GM21381 (cell line): ENCODE measurements at regions not wholly inside any gene's neighbourhood (a gene's known extent, or its start where the extent isn't known, plus 50 kb on each side); places are given as distances from the start of the nearest gene placed in this dataset.
A peak's percentile ranks its signal among the peaks of the same experiment; 100 is the strongest.
"Not testable (repeated sequence)": the region's sequence is repeated elsewhere in the genome, so short reads cannot be mapped to it uniquely, and the experiment has no call there.

Experiments used
- ATAC-seq: cut with Tn5 transposase; IDR thresholded peaks from one replicate; pipeline ENCODE4 v1.9.1; 2021; ENCODE audit warnings: mild to moderate bottlenecking, moderate library complexity; ENCODE audit not compliant: unreplicated experiment

DNA sequence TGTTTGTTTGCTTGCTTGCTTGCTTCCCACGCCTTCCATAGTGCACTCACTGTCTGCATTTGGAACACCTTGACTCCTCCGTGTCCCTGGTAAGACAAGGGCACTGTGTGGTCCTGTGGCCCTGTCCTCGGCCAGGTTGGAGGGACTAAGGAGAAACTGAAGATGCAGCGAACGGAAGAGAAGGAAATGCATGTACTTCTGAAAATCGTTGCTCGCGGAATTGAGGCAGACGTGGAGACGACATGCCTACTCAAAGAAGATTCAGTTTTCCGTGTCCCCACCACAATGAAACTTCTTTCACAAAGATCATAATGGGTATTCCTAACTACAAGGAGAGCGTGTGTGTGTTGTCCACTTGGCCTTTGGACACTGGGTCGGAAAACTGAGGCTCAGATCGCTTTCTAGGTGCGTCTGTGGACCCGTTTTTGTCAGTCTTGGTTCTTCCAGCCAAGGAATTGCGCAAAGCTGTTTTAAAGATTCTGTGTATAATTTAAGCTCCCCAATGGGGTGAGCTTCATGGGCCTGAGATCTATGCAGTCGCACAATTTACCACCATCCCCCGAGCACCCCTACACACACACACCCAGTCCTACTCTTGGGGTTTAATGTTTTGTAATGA is 120.4 kb upstream of the ZNF184 start:
- ATAC-seq, result peak; percentile 12

- ATAC-seq, result peak; percentile 85
Observed at GRCh38 chr6:27592481-27593199, 119.7 kb upstream of the ZNF184 start.

DNA sequence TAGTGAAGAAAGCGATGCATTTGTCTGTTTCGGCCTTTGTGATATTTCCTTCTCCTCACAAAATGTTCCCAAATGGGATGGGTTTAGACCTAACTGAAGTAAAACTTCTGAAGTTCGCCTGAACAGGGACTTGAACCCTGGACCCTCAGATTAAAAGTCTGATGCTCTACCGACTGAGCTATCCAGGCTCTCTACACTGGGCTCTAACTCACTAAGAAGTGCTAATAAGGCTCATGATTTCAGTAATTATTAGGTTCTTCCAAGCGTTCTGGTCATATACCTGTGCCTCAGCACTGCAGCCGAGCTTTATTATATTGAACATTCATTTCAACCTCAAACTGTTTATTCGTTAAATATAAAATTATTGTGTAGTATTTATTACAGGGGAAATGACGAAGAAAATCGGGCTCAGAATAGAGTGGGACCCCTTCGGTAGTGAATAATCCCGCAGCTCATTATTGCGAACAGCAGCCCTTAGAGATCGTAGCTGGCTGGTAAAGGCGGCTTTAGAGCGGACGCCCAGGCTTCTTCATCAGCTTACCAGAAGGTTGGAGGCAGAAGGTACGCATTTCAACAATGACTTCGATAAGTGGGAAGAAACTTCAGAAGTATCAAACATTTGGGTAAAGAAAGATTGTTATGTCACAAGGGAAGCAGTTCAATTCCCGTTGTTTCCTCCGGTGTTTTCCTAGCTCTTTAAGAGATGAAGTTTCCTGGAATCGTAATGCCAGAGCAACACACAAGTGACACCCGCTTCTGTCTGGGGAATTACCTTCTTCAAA is 119.0 kb upstream of the ZNF184 start:
- no peak for ATAC-seq

DNA sequence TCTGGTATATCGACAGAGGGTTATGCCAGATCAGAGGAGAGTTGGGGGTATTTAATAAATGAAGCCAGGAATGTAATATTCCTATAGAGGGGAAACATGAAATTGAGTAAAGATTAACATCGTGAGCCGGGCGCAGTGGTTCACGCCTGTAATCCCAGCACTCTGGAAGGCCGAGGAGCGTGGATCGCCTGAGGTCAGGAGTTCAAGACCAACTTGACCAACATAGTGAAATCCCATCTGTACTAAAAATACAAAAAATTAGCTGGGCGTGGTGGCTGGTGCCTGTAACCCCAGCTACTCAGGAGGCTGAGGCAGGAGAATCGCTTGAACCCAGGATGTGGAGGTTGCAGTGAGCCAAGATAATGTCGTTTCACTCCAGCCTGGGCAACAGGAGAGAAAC is 112.4 kb upstream of the ZNF184 start:
- ATAC-seq, result not testable (repeated sequence)

DNA sequence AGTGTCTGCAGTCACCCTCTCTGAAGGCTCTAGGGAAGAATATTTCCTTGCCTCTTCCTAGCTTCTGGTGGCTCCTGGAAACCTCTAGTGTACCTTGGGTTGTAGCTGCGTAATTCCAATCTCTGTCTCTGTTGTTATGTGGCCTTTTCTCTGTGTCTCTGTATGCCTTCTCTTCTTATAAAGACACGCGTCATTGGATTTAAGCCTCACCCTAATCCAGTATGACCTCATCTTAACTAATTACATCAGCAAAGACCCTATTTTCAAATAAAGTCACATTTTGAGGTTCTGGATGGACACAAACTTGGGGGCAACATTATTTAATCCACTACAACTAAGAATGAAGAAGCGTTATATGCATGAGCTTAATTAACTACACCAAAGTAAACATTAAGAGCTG is 111.4 kb upstream of the ZNF184 start:
- no peak for ATAC-seq

GRCh38 chr6:27582928-27583725 is 110.2 kb upstream of the ZNF184 start:
- ATAC-seq, result no peak

GRCh38 chr6:27579973-27580372 is 107.1 kb upstream of the ZNF184 start:
- ATAC-seq, result no peak

- no peak for ATAC-seq
Observed at GRCh38 chr6:27577922-27578321, 105.0 kb upstream of the ZNF184 start.

- ATAC-seq, result no peak
Observed at GRCh38 chr6:27575594-27576361, 102.9 kb upstream of the ZNF184 start.

GRCh38 chr6:27568226-27568897 is 95.5 kb upstream of the ZNF184 start:
- no peak for ATAC-seq

GRCh38 chr6:27565839-27566779 is 93.2 kb upstream of the ZNF184 start:
- no peak for ATAC-seq

- no peak for ATAC-seq
Observed at GRCh38 chr6:27562027-27562410, 89.1 kb upstream of the ZNF184 start.

DNA sequence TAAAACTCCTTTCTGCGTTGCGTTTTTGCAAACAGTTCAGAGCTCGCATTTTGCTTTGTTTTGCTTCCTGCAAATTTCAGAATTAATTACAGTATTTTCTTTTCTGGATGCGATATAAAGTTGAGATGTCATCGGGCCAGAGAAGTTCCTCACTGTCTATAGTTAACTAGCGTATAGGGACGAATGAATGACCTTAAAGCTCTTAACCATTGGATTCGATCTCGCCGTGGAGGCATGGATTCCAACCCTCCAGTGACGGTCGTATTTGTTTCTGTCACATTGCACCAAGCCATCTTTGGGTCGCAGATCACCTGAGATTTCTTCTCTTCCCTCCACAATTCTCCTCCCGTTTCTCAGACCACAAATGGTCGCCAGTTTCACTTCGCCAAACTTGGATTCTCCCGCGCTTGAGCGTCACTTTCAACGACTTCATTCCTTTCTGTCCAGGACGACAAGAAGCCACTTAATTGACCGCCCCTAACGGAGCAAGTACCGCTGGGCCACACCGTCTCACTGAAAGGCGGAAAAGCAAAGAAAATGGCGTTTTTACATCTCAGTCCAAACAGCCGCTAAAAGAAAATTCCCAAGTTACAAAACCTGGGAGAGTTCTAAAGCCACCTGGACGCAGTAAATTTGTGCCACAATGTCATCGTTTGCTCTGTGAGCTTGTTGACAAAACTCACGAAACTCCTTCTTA is 85.3 kb upstream of the ZNF184 start:
- ATAC-seq, result no peak

GRCh38 chr6:27556406-27556805 is 83.5 kb upstream of the ZNF184 start:
- no peak for ATAC-seq

DNA sequence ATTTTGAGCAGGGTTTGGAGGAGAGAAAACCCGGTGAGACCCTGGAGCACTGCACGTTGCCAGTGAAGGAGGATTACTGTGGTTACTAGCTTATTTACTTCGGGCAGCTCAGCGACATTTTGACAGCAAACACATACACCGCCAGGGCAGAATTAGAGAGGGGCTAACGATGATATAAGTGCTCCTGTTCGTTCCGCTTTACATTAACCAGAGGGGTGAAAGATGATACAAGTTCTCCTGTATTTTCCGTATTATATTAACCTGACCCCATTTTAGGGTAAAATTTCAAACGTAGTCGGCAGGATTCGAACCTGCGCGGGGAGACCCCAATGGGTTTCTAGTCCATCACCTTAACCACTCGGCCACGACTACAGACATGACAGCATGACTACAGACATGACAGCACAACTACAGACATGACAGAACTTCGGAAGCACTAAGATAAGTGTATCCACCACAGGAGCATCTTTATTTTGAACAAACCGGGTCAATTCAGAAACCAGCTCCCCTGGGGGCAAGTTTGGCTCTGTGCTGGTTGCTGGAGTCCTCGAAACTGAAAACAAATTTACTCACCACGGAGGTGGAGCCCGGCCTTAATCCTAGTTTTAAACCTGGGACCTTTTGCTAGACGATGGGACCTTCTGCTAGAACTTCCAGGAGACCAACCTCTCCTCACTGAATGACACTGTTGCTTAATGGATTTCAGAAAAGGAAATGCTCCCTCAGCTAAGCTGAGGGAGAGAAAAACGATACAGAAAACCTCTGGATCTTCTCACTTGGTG is 80.4 kb upstream of the ZNF184 start:
- ATAC-seq, result peak; percentile 65

DNA sequence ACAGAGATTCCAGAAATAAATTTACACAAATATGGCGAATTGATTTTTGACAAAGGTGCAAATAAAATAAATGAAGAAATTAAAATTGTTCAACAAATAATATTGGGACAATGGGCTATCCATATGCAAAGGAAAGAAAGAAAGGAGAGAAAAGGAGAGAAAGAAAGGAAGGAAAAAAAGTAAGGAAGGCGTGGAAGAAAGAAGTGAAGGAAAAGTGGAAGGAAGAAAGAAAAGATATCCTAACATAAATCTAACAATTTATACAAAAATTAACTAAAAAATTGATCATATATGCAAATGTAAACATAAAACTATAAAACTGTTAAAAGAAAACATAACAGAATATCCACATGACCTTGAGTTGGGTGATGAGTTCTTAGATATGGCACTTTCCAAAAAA is 78.7 kb upstream of the ZNF184 start:
- ATAC-seq, result no peak

- no peak for ATAC-seq
Observed at GRCh38 chr6:27550692-27551091, 77.8 kb upstream of the ZNF184 start.
